Neuronal stem cell (in vitro differentiated cells): ENCODE measurements at regions not wholly inside any gene's neighbourhood (a gene's known extent, or its start where the extent isn't known, plus 50 kb on each side); places are given as distances from the start of the nearest gene placed in this dataset.

ENCODE experiments used
- DNase-seq: peaks from one replicate; pipeline ENCODE4 v3.0.0-alpha.2; 2013; ENCODE audit warnings: low spot score
- H2AFZ ChIP-seq: one replicate; pipeline ENCODE4 v1.6.1; 2013; ENCODE audit warnings: mild to moderate bottlenecking, low read length, inconsistent platforms
- H2AK5ac ChIP-seq: 2 replicates; pipeline ENCODE4 v1.6.1; 2013; ENCODE audit warnings: low read depth, mild to moderate bottlenecking, inconsistent platforms, low read length, moderate library complexity, mixed read lengths
- H2BK120ac ChIP-seq: 2 replicates; pipeline ENCODE4 v1.6.1; 2013; ENCODE audit warnings: low read depth, mild to moderate bottlenecking, inconsistent platforms, low read length, moderate library complexity, mixed read lengths
- H2BK12ac ChIP-seq: one replicate; pipeline ENCODE4 v1.6.1; 2013; ENCODE audit warnings: low read length, inconsistent platforms
- H2BK15ac ChIP-seq: 2 replicates; pipeline ENCODE4 v1.6.1; 2013; ENCODE audit warnings: mild to moderate bottlenecking, low read length, inconsistent platforms, mixed read lengths
- H2BK5ac ChIP-seq: one replicate; pipeline ENCODE4 v1.6.1; 2013; ENCODE audit warnings: inconsistent platforms, mild to moderate bottlenecking, low read length, moderate library complexity
- H3K14ac ChIP-seq: one replicate; pipeline ENCODE4 v1.6.1; 2013; ENCODE audit warnings: low read length, inconsistent platforms
- H3K18ac ChIP-seq: 2 replicates; pipeline ENCODE4 v1.6.1; 2013; ENCODE audit warnings: low read length, inconsistent platforms
- H3K23ac ChIP-seq: 2 replicates; pipeline ENCODE4 v1.6.1; 2013; ENCODE audit warnings: low read depth, mild to moderate bottlenecking, mixed read lengths, low read length, inconsistent platforms; ENCODE audit not compliant: poor library complexity
- H3K27ac ChIP-seq: replicated peaks from 3 replicates; pipeline ENCODE4 v1.5.1; 2013; ENCODE audit warnings: low read length, inconsistent platforms
- H3K27me3 ChIP-seq, 3 experiments: 2 replicates each; pipeline ENCODE4 v1.6.1; 2013; ENCODE audit warnings: low read length in 3 of 3, mild to moderate bottlenecking in 2 of 3, inconsistent platforms in 1 of 3, low read depth in 1 of 3, mixed read lengths in 1 of 3, moderate library complexity in 1 of 3; ENCODE audit not compliant: control insufficient read depth in 3 of 3, insufficient read depth in 3 of 3
- H3K36me3 ChIP-seq, 2 donors: replicated peaks in 1 of 2; 2 replicates each; pipeline ENCODE4 v1.6.1; 2013; ENCODE audit warnings: low read length in 2 of 2; ENCODE audit not compliant: control insufficient read depth in 2 of 2, insufficient read depth in 2 of 2
- H3K4ac ChIP-seq: 2 replicates; pipeline ENCODE4 v1.6.1; 2013; ENCODE audit warnings: inconsistent platforms, mild to moderate bottlenecking, low read length, moderate library complexity
- H3K4me1 ChIP-seq, 2 donors: 1 replicate in 1 of 2; 2 replicates in 1 of 2; pipeline ENCODE4 v1.6.1; 2013; ENCODE audit warnings: low read length in 2 of 2, low read depth in 1 of 2; ENCODE audit not compliant: control insufficient read depth in 2 of 2, insufficient read depth in 1 of 2
- H3K4me2 ChIP-seq: one replicate; pipeline ENCODE4 v1.6.1; 2013; ENCODE audit warnings: mild to moderate bottlenecking, low read length, inconsistent platforms; ENCODE audit not compliant: insufficient read depth, poor library complexity, severe bottlenecking
- H3K4me3 ChIP-seq, 2 donors: 2 replicates each; pipeline ENCODE4 v1.5.1; 2013; ENCODE audit warnings: low read length in 2 of 2, mild to moderate bottlenecking in 2 of 2, inconsistent platforms in 1 of 2, moderate library complexity in 1 of 2
- H3K79me1 ChIP-seq: one replicate; pipeline ENCODE4 v1.6.1; 2013; ENCODE audit warnings: low read depth, mild to moderate bottlenecking, inconsistent platforms, low read length, moderate library complexity
- H3K9ac ChIP-seq: one replicate; pipeline ENCODE4 v1.6.1; 2013; ENCODE audit warnings: mild to moderate bottlenecking, low read depth, low read length, inconsistent platforms; ENCODE audit not compliant: poor library complexity
- H3K9me3 ChIP-seq, 2 donors: replicated peaks in 1 of 2; 2 replicates each; pipeline versions ENCODE3 to v1.6.1; 2013; ENCODE audit warnings: low read length in 2 of 2, mild to moderate bottlenecking in 2 of 2, inconsistent platforms in 1 of 2, low read depth in 1 of 2, mixed read lengths in 1 of 2, moderate library complexity in 1 of 2; ENCODE audit not compliant: control insufficient read depth in 2 of 2, insufficient read depth in 1 of 2
- H4K8ac ChIP-seq: one replicate; pipeline ENCODE4 v1.6.1; 2013; ENCODE audit warnings: low read depth, mild to moderate bottlenecking, inconsistent platforms, low read length, moderate library complexity
- H4K91ac ChIP-seq: one replicate; pipeline ENCODE4 v1.6.1; 2013; ENCODE audit warnings: low read length, low read depth, mild to moderate bottlenecking, inconsistent platforms; ENCODE audit not compliant: poor library complexity
- whole genome bisulfite sequencing, 2 donors: extraction: QIAGEN DNeasy Blood & Tissue Kit; methylation state at CpG; one replicate each; pipeline ENCODE4 v1.1.7; 2013; ENCODE audit warnings: missing lambda C conversion rate in 2 of 2, mixed read lengths in 1 of 2; ENCODE audit not compliant: insufficient read length in 2 of 2, insufficient replicate concordance in 1 of 2; ENCODE audit errors: extremely low coverage in 2 of 2; 5-methylcytosine and 5-hydroxymethylcytosine counted together

GRCh38 chr2:223389624-223390023 is 212.5 kb downstream of the SCG2 start:
- H3K9me3 ChIP-seq: peaks cover 0 to 3% of the 10 kb centered on the region in 2 donors
- H2AFZ ChIP-seq: no peak overlapping the region
- H2BK15ac ChIP-seq: no peak overlapping the region
- H3K27me3 ChIP-seq: no peaks in the 10 kb centered on the region
- H3K79me1 ChIP-seq: no peaks in the 10 kb centered on the region
- no peak for DNase-seq
- no peak overlapping the region for H3K27ac ChIP-seq
- H3K4ac ChIP-seq: no peak overlapping the region
- H3K4me2 ChIP-seq: no peak overlapping the region
- no peak overlapping the region for H2AK5ac ChIP-seq
- no peaks in the 10 kb centered on the region for H3K36me3 ChIP-seq
- no peak overlapping the region for H3K4me3 ChIP-seq
- no peak overlapping the region for H4K91ac ChIP-seq
- no peak overlapping the region for H3K9ac ChIP-seq
- no peak overlapping the region for H3K14ac ChIP-seq
- H2BK12ac ChIP-seq: no peak overlapping the region
- H4K8ac ChIP-seq: no peak overlapping the region
- no peak overlapping the region for H3K23ac ChIP-seq
- H2BK120ac ChIP-seq: no peak overlapping the region
- H3K18ac ChIP-seq: no peak overlapping the region
- no CpG with 5 or more reads among the region's 5 CpGs for WGBS, 2 donors
- no peaks in the 10 kb centered on the region for H3K4me1 ChIP-seq
- H2BK5ac ChIP-seq: no peak overlapping the region

- no peaks in the 10 kb centered on the region for H3K36me3 ChIP-seq
- no peak overlapping the region for H3K4me3 ChIP-seq
- no peak overlapping the region for H2AFZ ChIP-seq
- no peak overlapping the region for H3K23ac ChIP-seq
- no peak overlapping the region for H4K91ac ChIP-seq
- no peak overlapping the region for H3K14ac ChIP-seq
- H3K79me1 ChIP-seq: no peaks in the 10 kb centered on the region
- H3K27me3 ChIP-seq: no peaks in the 10 kb centered on the region
- H2AK5ac ChIP-seq: no peak overlapping the region
- no peak overlapping the region for H3K18ac ChIP-seq
- no peak overlapping the region for H2BK12ac ChIP-seq
- no peak overlapping the region for H3K9ac ChIP-seq
- no peak overlapping the region for H4K8ac ChIP-seq
- no peak overlapping the region for H3K4ac ChIP-seq
- H3K4me2 ChIP-seq: no peak overlapping the region
- H3K27ac ChIP-seq: no peak overlapping the region
- no peak overlapping the region for H2BK5ac ChIP-seq
- no peak for DNase-seq
- WGBS, 2 donors: no CpG with 5 or more reads among the region's 2 CpGs
- no peak overlapping the region for H2BK15ac ChIP-seq
- no peak overlapping the region for H2BK120ac ChIP-seq
- H3K4me1 ChIP-seq: no peaks in the 10 kb centered on the region
- peaks cover 0 to 2% of the 10 kb centered on the region in 2 donors for H3K9me3 ChIP-seq
Observed at GRCh38 chr2:223396993-223397392, 205.2 kb downstream of the SCG2 start.

GRCh38 chr2:223399357-223399957 is 202.7 kb downstream of the SCG2 start:
- Histone ChIP-seq H3K79me1 (no peaks in the 10 kb centered on the region), H4K8ac (no peak overlapping the region), H3K18ac (no peak overlapping the region), H3K4me1 (no peaks in the 10 kb centered on the region), H2AK5ac (no peak overlapping the region), H2BK120ac (no peak overlapping the region), H3K4me3 (no peak overlapping the region), H2AFZ (no peak overlapping the region), H3K27me3 (no peaks in the 10 kb centered on the region), H3K9ac (no peak overlapping the region), H2BK15ac (no peak overlapping the region), H3K9me3 (no peaks in the 10 kb centered on the region), H3K14ac (no peak overlapping the region), H3K27ac (no peak overlapping the region), H2BK12ac (no peak overlapping the region), H2BK5ac (no peak overlapping the region), H3K36me3 (no peaks in the 10 kb centered on the region), H3K4me2 (no peak overlapping the region), H3K23ac (no peak overlapping the region), H3K4ac (no peak overlapping the region), H4K91ac (no peak overlapping the region)
- DNase-seq: no peak
- no CpG with 5 or more reads among the region's 3 CpGs for WGBS, 2 donors

GRCh38 chr2:223404616-223405015 is 197.5 kb downstream of the SCG2 start:
- no peak overlapping the region for H2AFZ ChIP-seq
- H2AK5ac ChIP-seq: no peak overlapping the region
- no peak overlapping the region for H3K4ac ChIP-seq
- no peak overlapping the region for H4K8ac ChIP-seq
- no peak overlapping the region for H3K4me3 ChIP-seq
- no peak overlapping the region for H3K18ac ChIP-seq
- no peak overlapping the region for H3K27ac ChIP-seq
- WGBS, 2 donors: no CpG with 5 or more reads among the region's 1 CpG
- H3K79me1 ChIP-seq: no peaks in the 10 kb centered on the region
- H2BK5ac ChIP-seq: no peak overlapping the region
- H3K9me3 ChIP-seq: no peaks in the 10 kb centered on the region
- H4K91ac ChIP-seq: no peak overlapping the region
- H3K14ac ChIP-seq: no peak overlapping the region
- H3K9ac ChIP-seq: no peak overlapping the region
- H2BK120ac ChIP-seq: no peak overlapping the region
- no peak overlapping the region for H3K23ac ChIP-seq
- H3K27me3 ChIP-seq: no peaks in the 10 kb centered on the region
- no peak overlapping the region for H3K4me2 ChIP-seq
- DNase-seq: no peak
- H2BK12ac ChIP-seq: no peak overlapping the region
- H3K36me3 ChIP-seq: no peaks in the 10 kb centered on the region
- H3K4me1 ChIP-seq: no peaks in the 10 kb centered on the region
- no peak overlapping the region for H2BK15ac ChIP-seq
